ENCODE measurements at regions not wholly inside any gene's neighbourhood (a gene's known extent, or its start where the extent isn't known, plus 50 kb on each side); places are given as distances from the start of the nearest gene placed in this dataset.

GRCh38 chr7:16098585-16099179 is 322.7 kb downstream of the CRPPA start:
- no peaks in the 10 kb centered on the region for H3K36me3 Mint-ChIP-seq (ENCODE audit: low read depth)
- DNase-seq (ENCODE audit: low spot score) (peak; percentile 70), ATAC-seq (peak; percentile 60)
- TF ChIP-seq CTCF (conservative IDR thresholded peaks at IDR 0.05; ENCODE audit: low read depth in 2 of 2) = peak; percentile 69 to 97
- TF ChIP-seq POLR2AphosphoS5 (IDR thresholded peaks at IDR 0.05; ENCODE audit: low read depth) = no peak
- Histone ChIP-seq H3K27me3 (ENCODE audit: insufficient read depth) (no peaks in the 10 kb centered on the region), H3K36me3 (ENCODE audit: insufficient read depth) (no peaks in the 10 kb centered on the region), H3K4me3 (no peak overlapping the region), H4K20me1 (replicated peaks; ENCODE audit: insufficient read depth) (no peaks in the 10 kb centered on the region), H3K4me1 (ENCODE audit: insufficient read depth) (no peaks in the 10 kb centered on the region; the same call in 1 of the 2 replicates), H3K27ac (ENCODE audit: low read depth) (0 out of 2 replicates have a peak overlapping the region, but pooled peaks have one; percentile 1), H3F3A (replicated peaks; ENCODE audit: low read depth) (no peaks in the 10 kb centered on the region), H2AFZ (peak overlapping the region; percentile 1; the same call in 1 of the 2 replicates), H3K79me2 (replicated peaks; ENCODE audit: insufficient read depth) (no peaks in the 10 kb centered on the region), H3K4me2 (no peak overlapping the region), H3K9me2 (ENCODE audit: insufficient read depth) (no peaks in the 10 kb centered on the region)
- peaks cover 13% of the 10 kb centered on the region; the same call in 2 of the 3 replicates for H3K4me1 Mint-ChIP-seq
- no peak overlapping the region for H3K27ac Mint-ChIP-seq
- peaks cover 9% of the 10 kb centered on the region for H3K9me3 Mint-ChIP-seq
- no peaks in the 10 kb centered on the region for H3K27me3 Mint-ChIP-seq (ENCODE audit: insufficient read depth, low read depth, poor library complexity)
- no peak overlapping the region for H3K4me3 Mint-ChIP-seq

- Histone ChIP-seq H3K27me3 (ENCODE audit: insufficient read depth) (no peaks in the 10 kb centered on the region), H3K4me2 (no peak overlapping the region), H3K4me3 (no peak overlapping the region), H3K9me2 (ENCODE audit: insufficient read depth) (no peaks in the 10 kb centered on the region), H3K79me2 (replicated peaks; ENCODE audit: insufficient read depth) (no peaks in the 10 kb centered on the region), H3F3A (replicated peaks; ENCODE audit: low read depth) (no peaks in the 10 kb centered on the region), H4K20me1 (replicated peaks; ENCODE audit: insufficient read depth) (no peaks in the 10 kb centered on the region), H3K36me3 (ENCODE audit: insufficient read depth) (no peaks in the 10 kb centered on the region), H3K27ac (ENCODE audit: low read depth) (no peak overlapping the region), H3K4me1 (ENCODE audit: insufficient read depth) (no peaks in the 10 kb centered on the region; the same call in 1 of the 2 replicates), H2AFZ (no peak overlapping the region)
- no peak overlapping the region for H3K27ac Mint-ChIP-seq
- H3K27me3 Mint-ChIP-seq (ENCODE audit: insufficient read depth, low read depth, poor library complexity) = no peaks in the 10 kb centered on the region
- ATAC-seq (no peak), DNase-seq (ENCODE audit: low spot score) (no peak)
- H3K4me1 Mint-ChIP-seq = peaks cover 13% of the 10 kb centered on the region; the same call in 2 of the 3 replicates
- H3K36me3 Mint-ChIP-seq (ENCODE audit: low read depth) = no peaks in the 10 kb centered on the region
- H3K4me3 Mint-ChIP-seq = no peak overlapping the region
- H3K9me3 Mint-ChIP-seq = peaks cover 9% of the 10 kb centered on the region
- TF ChIP-seq STAT1 (IDR thresholded peaks at IDR 0.05; ENCODE audit: unreplicated experiment) (no peak), CTCF (conservative IDR thresholded peaks at IDR 0.05; ENCODE audit: low read depth in 2 of 2) (no peak), ZNF114 (CRISPR knock-in tag; IDR thresholded peaks at IDR 0.05) (no peak), REST (IDR thresholded peaks at IDR 0.05; ENCODE audit: unreplicated experiment) (no peak), ZNF331 (CRISPR knock-in tag; IDR thresholded peaks at IDR 0.05; ENCODE audit: low read depth) (no peak), POLR2AphosphoS5 (IDR thresholded peaks at IDR 0.05; ENCODE audit: low read depth) (no peak), EZH2 (IDR thresholded peaks at IDR 0.05; ENCODE audit: low read depth, unreplicated experiment) (no peak), JUNB (IDR thresholded peaks at IDR 0.05; ENCODE audit: unreplicated experiment) (no peak), ETS1 (IDR thresholded peaks at IDR 0.05) (no peak), EZH2phosphoT487 (IDR thresholded peaks at IDR 0.05; ENCODE audit: unreplicated experiment) (no peak)
These were observed 323.3 kb downstream of the CRPPA start for GRCh38 chr7:16098058-16098457.

Measured in GM23338 (cell line).